ENCODE measurements at regions not wholly inside any gene's neighbourhood (a gene's known extent, or its start where the extent isn't known, plus 50 kb on each side); places are given as distances from the start of the nearest gene placed in this dataset.

GRCh38 chr17:74088285-74088933 is 115.1 kb upstream of the RPL38 start:
- Histone ChIP-seq H3K27ac (ENCODE audit: low read length) (no peak overlapping the region), H3K4me1 (ENCODE audit: control insufficient read depth, insufficient read depth, low read length) (no peaks in the 10 kb centered on the region), H3K27me3 (ENCODE audit: control insufficient read depth, insufficient read depth, low read length) (peaks cover 18% of the 10 kb centered on the region), H3K9me3 (ENCODE audit: control insufficient read depth, insufficient read depth, low read depth, low read length) (no peaks in the 10 kb centered on the region), H3K4me3 (ENCODE audit: low read depth in 2 of 2, low read length in 2 of 2) (no peak overlapping the region), H3K36me3 (ENCODE audit: control insufficient read depth, insufficient read depth, low read length) (no peaks in the 10 kb centered on the region)
- no TSS peak for BruUV-seq (replicated peaks)
- DNase-seq (ENCODE audit: low read depth, low spot score) (no peak), ATAC-seq (no peak)
- ChIA-PET POLR2A (no interaction called here), CTCF (no interaction called here)
- intact Hi-C loops (cut with micrococcal nuclease; ENCODE audit: unreplicated experiment) = no loop called here
- in situ Hi-C loops (cut with HindIII; ENCODE audit: low pct_unique_long_range_greater_than_20kb, low sequenced_read_pairs) = no loop called here
- no peak for TF ChIP-seq SIN3A (IDR thresholded peaks at IDR 0.05; ENCODE audit: borderline replicate concordance, insufficient read depth, low read depth, low read length)
- TF ChIP-seq POLR2AphosphoS5 (IDR thresholded peaks at IDR 0.05; ENCODE audit: low read depth, low read length) = no peak
- TF ChIP-seq TCF7L2 (IDR thresholded peaks at IDR 0.05; ENCODE audit: low read depth, low read length) = no peak
- TF ChIP-seq CTCF (IDR thresholded peaks at IDR 0.05) = no peak
- no peak for TF ChIP-seq REST (IDR thresholded peaks at IDR 0.05; ENCODE audit: insufficient read depth in 1 of 2, low read depth in 2 of 2, low read length in 1 of 2)

- Histone ChIP-seq H3K27me3 (ENCODE audit: control insufficient read depth, insufficient read depth, low read length) (peaks cover 21% of the 10 kb centered on the region), H3K9me3 (ENCODE audit: control insufficient read depth, insufficient read depth, low read depth, low read length) (no peaks in the 10 kb centered on the region), H3K27ac (ENCODE audit: low read length) (no peak overlapping the region), H3K36me3 (ENCODE audit: control insufficient read depth, insufficient read depth, low read length) (no peaks in the 10 kb centered on the region), H3K4me1 (ENCODE audit: control insufficient read depth, insufficient read depth, low read length) (no peaks in the 10 kb centered on the region), H3K4me3 (ENCODE audit: low read depth in 2 of 2, low read length in 2 of 2) (no peak overlapping the region)
- ChIA-PET POLR2A (no interaction called here), CTCF (no interaction called here)
- in situ Hi-C loops (cut with HindIII; ENCODE audit: low pct_unique_long_range_greater_than_20kb, low sequenced_read_pairs) = no loop called here
- TF ChIP-seq TCF7L2 (IDR thresholded peaks at IDR 0.05; ENCODE audit: low read depth, low read length) (no peak), POLR2AphosphoS5 (IDR thresholded peaks at IDR 0.05; ENCODE audit: low read depth, low read length) (no peak), CTCF (IDR thresholded peaks at IDR 0.05) (no peak), REST (IDR thresholded peaks at IDR 0.05; ENCODE audit: insufficient read depth in 1 of 2, low read depth in 2 of 2, low read length in 1 of 2) (no peak), SIN3A (IDR thresholded peaks at IDR 0.05; ENCODE audit: borderline replicate concordance, insufficient read depth, low read depth, low read length) (no peak)
- DNase-seq (ENCODE audit: low read depth, low spot score) (no peak), ATAC-seq (no peak)
- intact Hi-C loops (cut with micrococcal nuclease; ENCODE audit: unreplicated experiment) = no loop called here
- no TSS peak for BruUV-seq (replicated peaks)
Measured at GRCh38 chr17:74088934-74089329, 114.5 kb upstream of the RPL38 start.

Data from Panc1 (cell line).